ENCODE measurements at regions not wholly inside any gene's neighbourhood (a gene's known extent, or its start where the extent isn't known, plus 50 kb on each side); places are given as distances from the start of the nearest gene placed in this dataset.

- no peak for TF ChIP-seq CTCF (conservative IDR thresholded peaks at IDR 0.05; ENCODE audit: low read depth, low read length)
- no peak for TF ChIP-seq RAD21 (IDR thresholded peaks at IDR 0.05; ENCODE audit: low read length)
- TF ChIP-seq, protein P1, sequence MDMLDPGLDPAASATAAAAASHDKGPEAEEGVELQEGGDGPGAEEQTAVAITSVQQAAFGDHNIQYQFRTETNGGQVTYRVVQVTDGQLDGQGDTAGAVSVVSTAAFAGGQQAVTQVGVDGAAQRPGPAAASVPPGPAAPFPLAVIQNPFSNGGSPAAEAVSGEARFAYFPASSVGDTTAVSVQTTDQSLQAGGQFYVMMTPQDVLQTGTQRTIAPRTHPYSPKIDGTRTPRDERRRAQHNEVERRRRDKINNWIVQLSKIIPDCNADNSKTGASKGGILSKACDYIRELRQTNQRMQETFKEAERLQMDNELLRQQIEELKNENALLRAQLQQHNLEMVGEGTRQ (IDR thresholded peaks at IDR 0.05; ENCODE audit: low read depth, low read length): no peak
- no peak for TF ChIP-seq MXI1 (IDR thresholded peaks at IDR 0.05; ENCODE audit: borderline replicate concordance, low read depth, low read length)
- TF ChIP-seq BHLHE40 (IDR thresholded peaks at IDR 0.05; ENCODE audit: low read depth, low read length): no peak
- no peak for TF ChIP-seq POLR2A (IDR thresholded peaks at IDR 0.05; ENCODE audit: low read depth, low read length)
- TF ChIP-seq CEBPB (IDR thresholded peaks at IDR 0.05; ENCODE audit: low read depth, low read length): no peak
Observed at GRCh38 chr14:26293909-26294308, 303.9 kb downstream of the NOVA1 start.
